Activated CD8-positive, alpha-beta memory T cell treated with anti-CD3 and anti-CD28 coated beads, Interleukin-2, amount 10 ng/mL, durations not matched to agents 7 days and 5 days (primary cell): ENCODE measurements at regions not wholly inside any gene's neighbourhood (a gene's known extent, or its start where the extent isn't known, plus 50 kb on each side); places are given as distances from the start of the nearest gene placed in this dataset.

Source experiments
- ATAC-seq: fragments of 150-1000 bp; cut with Tn5 transposase; one replicate; pipeline ENCODE4 v1.10.0; 2021; ENCODE audit warnings: moderate library complexity
- CTCF ChIA-PET: fragments of 350-600 bp; sonication (Branson Sonifier 250); formaldehyde crosslinking; loops from one replicate; lab custom pipeline; 2021; ENCODE audit warnings: antibody characterized with exemption; lab: Charles Lee
- DNase-seq: peaks from one replicate; pipeline ENCODE4 v3.0.0-alpha.2; 2020
- H3K27ac Mint-ChIP-seq: one replicate; pipeline ENCODE4 v1.8.0; 2021; ENCODE audit warnings: mild to moderate bottlenecking, mixed read lengths
- H3K27me3 Mint-ChIP-seq: one replicate; pipeline ENCODE4 v1.8.0; 2021; ENCODE audit warnings: mixed read lengths
- H3K36me3 Mint-ChIP-seq: one replicate; pipeline ENCODE4 v1.8.0; 2021; ENCODE audit warnings: mild to moderate bottlenecking, mixed read lengths
- H3K4me1 Mint-ChIP-seq: one replicate; pipeline ENCODE4 v1.8.0; 2021; ENCODE audit warnings: mixed read lengths
- H3K4me3 Mint-ChIP-seq: one replicate; pipeline ENCODE4 v1.8.0; 2021; ENCODE audit warnings: mild to moderate bottlenecking, moderate library complexity, mixed read lengths
- H3K9me3 Mint-ChIP-seq: one replicate; pipeline ENCODE4 v1.8.0; 2022; ENCODE audit warnings: low read depth, mixed read lengths

GRCh38 chr4:163901319-163901718 lies 406.8 kb downstream of the TMA16 start:
- Mint-ChIP-seq H3K27me3 (no peaks in the 10 kb centered on the region), H3K4me3 (no peak overlapping the region), H3K36me3 (no peaks in the 10 kb centered on the region), H3K4me1 (no peaks in the 10 kb centered on the region), H3K9me3 (no peaks in the 10 kb centered on the region), H3K27ac (no peak overlapping the region)
- CTCF ChIA-PET: no interaction called here
- ATAC-seq (no peak), DNase-seq (no peak)

GRCh38 chr4:163902417-163902816 lies 407.9 kb downstream of the TMA16 start:
- no peak overlapping the region for H3K27ac Mint-ChIP-seq

GRCh38 chr4:163911891-163912290 lies 417.4 kb downstream of the TMA16 start:
- H3K4me3 Mint-ChIP-seq: no peak overlapping the region
- no peak for DNase-seq
- CTCF ChIA-PET: no interaction called here
- H3K9me3 Mint-ChIP-seq: peaks cover 4% of the 10 kb centered on the region
- no peaks in the 10 kb centered on the region for H3K36me3 Mint-ChIP-seq
- H3K27me3 Mint-ChIP-seq: no peaks in the 10 kb centered on the region
- no peaks in the 10 kb centered on the region for H3K4me1 Mint-ChIP-seq
- ATAC-seq: no peak
- H3K27ac Mint-ChIP-seq: no peak overlapping the region

More at GRCh38 chr4:163902417-163902816, 407.9 kb downstream of the TMA16 start:
- Mint-ChIP-seq H3K4me1 (no peaks in the 10 kb centered on the region), H3K4me3 (no peak overlapping the region), H3K9me3 (no peaks in the 10 kb centered on the region), H3K27me3 (no peaks in the 10 kb centered on the region), H3K36me3 (no peaks in the 10 kb centered on the region)
- no peak for ATAC-seq
- CTCF ChIA-PET: interaction anchor here (1.1 kb wide), 1 partner anchor 12 kb away, joined by 3 read pairs; no protein-coding TSS in a partner anchor
- no peak for DNase-seq

GRCh38 chr4:163913571-163913970 lies 419.1 kb downstream of the TMA16 start:
- ATAC-seq (no peak), DNase-seq (no peak)
- Mint-ChIP-seq H3K4me1 (no peaks in the 10 kb centered on the region), H3K9me3 (peaks cover 2% of the 10 kb centered on the region), H3K27me3 (no peaks in the 10 kb centered on the region), H3K36me3 (no peaks in the 10 kb centered on the region), H3K27ac (no peak overlapping the region), H3K4me3 (no peak overlapping the region)
- CTCF ChIA-PET: no interaction called here

GRCh38 chr4:163915896-163916295 lies 421.4 kb downstream of the TMA16 start:
- H3K9me3 Mint-ChIP-seq: peaks cover 2% of the 10 kb centered on the region
- no peaks in the 10 kb centered on the region for H3K4me1 Mint-ChIP-seq
- H3K36me3 Mint-ChIP-seq: no peaks in the 10 kb centered on the region
- no peak overlapping the region for H3K27ac Mint-ChIP-seq
- DNase-seq (no peak), ATAC-seq (no peak)
- no peak overlapping the region for H3K4me3 Mint-ChIP-seq
- no peaks in the 10 kb centered on the region for H3K27me3 Mint-ChIP-seq
- CTCF ChIA-PET: no interaction called here

- Mint-ChIP-seq H3K36me3 (no peaks in the 10 kb centered on the region), H3K27ac (no peak overlapping the region), H3K4me3 (no peak overlapping the region), H3K9me3 (peaks cover 2% of the 10 kb centered on the region), H3K27me3 (no peaks in the 10 kb centered on the region), H3K4me1 (no peaks in the 10 kb centered on the region)
- ATAC-seq (no peak), DNase-seq (no peak)
- CTCF ChIA-PET: no interaction called here
These were observed 425.9 kb downstream of the TMA16 start for GRCh38 chr4:163920426-163920825.

- Mint-ChIP-seq H3K27me3 (no peaks in the 10 kb centered on the region), H3K4me1 (no peaks in the 10 kb centered on the region), H3K9me3 (no peaks in the 10 kb centered on the region), H3K36me3 (no peaks in the 10 kb centered on the region), H3K27ac (no peak overlapping the region), H3K4me3 (no peak overlapping the region)
- DNase-seq (no peak), ATAC-seq (no peak)
- CTCF ChIA-PET: interaction anchor here (1.2 kb wide), 1 partner anchor 16 kb away, joined by 4 read pairs; no protein-coding TSS in a partner anchor
These were observed 427.8 kb downstream of the TMA16 start for GRCh38 chr4:163922302-163922701.

GRCh38 chr4:163923092-163923491 lies 428.6 kb downstream of the TMA16 start:
- ATAC-seq (no peak), DNase-seq (no peak)
- Mint-ChIP-seq H3K36me3 (no peaks in the 10 kb centered on the region), H3K27ac (no peak overlapping the region), H3K4me1 (no peaks in the 10 kb centered on the region), H3K27me3 (no peaks in the 10 kb centered on the region), H3K4me3 (no peak overlapping the region), H3K9me3 (no peaks in the 10 kb centered on the region)
- CTCF ChIA-PET: interaction anchor here (1.2 kb wide), 1 partner anchor 15 kb away, joined by 4 read pairs; no protein-coding TSS in a partner anchor

- H3K27ac Mint-ChIP-seq: no peak overlapping the region
- peaks cover 4% of the 10 kb centered on the region for H3K9me3 Mint-ChIP-seq
- ATAC-seq (no peak), DNase-seq (no peak)
- H3K4me1 Mint-ChIP-seq: no peaks in the 10 kb centered on the region
- no peak overlapping the region for H3K4me3 Mint-ChIP-seq
- H3K36me3 Mint-ChIP-seq: no peaks in the 10 kb centered on the region
- CTCF ChIA-PET: no interaction called here
- H3K27me3 Mint-ChIP-seq: no peaks in the 10 kb centered on the region
These were observed 435.6 kb downstream of the TMA16 start for GRCh38 chr4:163930086-163930485.

GRCh38 chr4:163932504-163932903 lies 438.0 kb downstream of the TMA16 start:
- Mint-ChIP-seq H3K27ac (no peak overlapping the region), H3K27me3 (no peaks in the 10 kb centered on the region), H3K36me3 (no peaks in the 10 kb centered on the region), H3K9me3 (peaks cover 4% of the 10 kb centered on the region), H3K4me1 (no peaks in the 10 kb centered on the region), H3K4me3 (no peak overlapping the region)
- ATAC-seq (no peak), DNase-seq (no peak)
- CTCF ChIA-PET: no interaction called here

- ATAC-seq: no peak
- no peaks in the 10 kb centered on the region for H3K36me3 Mint-ChIP-seq
- no peaks in the 10 kb centered on the region for H3K27me3 Mint-ChIP-seq
- CTCF ChIA-PET: no interaction called here
- peaks cover 7% of the 10 kb centered on the region for H3K9me3 Mint-ChIP-seq
- no peak for DNase-seq
- no peaks in the 10 kb centered on the region for H3K4me1 Mint-ChIP-seq
- H3K4me3 Mint-ChIP-seq: no peak overlapping the region
- H3K27ac Mint-ChIP-seq: no peak overlapping the region
These were observed 445.1 kb downstream of the TMA16 start for GRCh38 chr4:163939597-163939996.

- H3K27me3 Mint-ChIP-seq: no peaks in the 10 kb centered on the region
These were observed 446.9 kb downstream of the TMA16 start for GRCh38 chr4:163941221-163941905.

GRCh38 chr4:163948920-163949455 lies 454.5 kb downstream of the TMA16 start:
- CTCF ChIA-PET: no interaction called here
- Mint-ChIP-seq H3K9me3 (peaks cover 2% of the 10 kb centered on the region), H3K4me1 (no peaks in the 10 kb centered on the region), H3K36me3 (no peaks in the 10 kb centered on the region), H3K4me3 (no peak overlapping the region), H3K27ac (no peak overlapping the region), H3K27me3 (no peaks in the 10 kb centered on the region)
- ATAC-seq (no peak), DNase-seq (no peak)

More at GRCh38 chr4:163941221-163941905, 446.9 kb downstream of the TMA16 start:
- ATAC-seq: no peak
- DNase-seq: no peak
- Mint-ChIP-seq H3K36me3 (no peaks in the 10 kb centered on the region), H3K4me1 (no peaks in the 10 kb centered on the region), H3K9me3 (peaks cover 5% of the 10 kb centered on the region), H3K4me3 (no peak overlapping the region), H3K27ac (no peak overlapping the region)
- CTCF ChIA-PET: no interaction called here

GRCh38 chr4:163949976-163950601 lies 455.6 kb downstream of the TMA16 start:
- H3K27me3 Mint-ChIP-seq: no peaks in the 10 kb centered on the region
- H3K27ac Mint-ChIP-seq: no peak overlapping the region
- peaks cover 2% of the 10 kb centered on the region for H3K9me3 Mint-ChIP-seq
- CTCF ChIA-PET: no interaction called here
- H3K4me3 Mint-ChIP-seq: no peak overlapping the region
- ATAC-seq (no peak), DNase-seq (no peak)
- no peaks in the 10 kb centered on the region for H3K36me3 Mint-ChIP-seq
- no peaks in the 10 kb centered on the region for H3K4me1 Mint-ChIP-seq
